ENCODE measurements at regions not wholly inside any gene's neighbourhood (a gene's known extent, or its start where the extent isn't known, plus 50 kb on each side); places are given as distances from the start of the nearest gene placed in this dataset.
A peak's percentile ranks its signal among the peaks of the same experiment; 100 is the strongest.
"Not testable (repeated sequence)": the region's sequence is repeated elsewhere in the genome, so short reads cannot be mapped to it uniquely, and the experiment has no call there.

- not testable (repeated sequence) for DNase-seq (ENCODE audit: low read depth, low spot score); H3K4me3 ChIP-seq (ENCODE audit: low read length)
Measured at GRCh38 chr1:245102149-245102548, 52.6 kb upstream of the KIF26B start.

- DNase-seq (ENCODE audit: low read depth, low spot score) = no peak
- H3K4me3 ChIP-seq (ENCODE audit: low read length) = no peak overlapping the region
Measured at GRCh38 chr1:245099401-245099800, 55.4 kb upstream of the KIF26B start.

GRCh38 chr1:245098924-245099323 is 55.9 kb upstream of the KIF26B start:
- DNase-seq (ENCODE audit: low read depth, low spot score) = no peak
- H3K4me3 ChIP-seq (ENCODE audit: low read length) = no peak overlapping the region

GRCh38 chr1:245096311-245097066 is 58.3 kb upstream of the KIF26B start:
- H3K4me3 ChIP-seq (ENCODE audit: low read length) = no peak overlapping the region
- no peak for DNase-seq (ENCODE audit: low read depth, low spot score)

- H3K4me3 ChIP-seq (ENCODE audit: low read length) = no peak overlapping the region
- no peak for DNase-seq (ENCODE audit: low read depth, low spot score)
Measured at GRCh38 chr1:245095903-245096302, 58.9 kb upstream of the KIF26B start.

GRCh38 chr1:245094954-245095353 is 59.8 kb upstream of the KIF26B start:
- no peak overlapping the region for H3K4me3 ChIP-seq (ENCODE audit: low read length)
- DNase-seq (ENCODE audit: low read depth, low spot score) = no peak

GRCh38 chr1:245094092-245094491 is 60.7 kb upstream of the KIF26B start:
- H3K4me3 ChIP-seq (ENCODE audit: low read length) = no peak overlapping the region
- no peak for DNase-seq (ENCODE audit: low read depth, low spot score)

- DNase-seq (ENCODE audit: low read depth, low spot score) = no peak
Measured at GRCh38 chr1:245092638-245092976, 62.2 kb upstream of the KIF26B start.

GRCh38 chr1:245091818-245092637 is 62.8 kb upstream of the KIF26B start:
- DNase-seq (ENCODE audit: low read depth, low spot score) = no peak
- H3K4me3 ChIP-seq (ENCODE audit: low read length) = no peak overlapping the region

More at GRCh38 chr1:245092638-245092976, 62.2 kb upstream of the KIF26B start:
- no peak overlapping the region for H3K4me3 ChIP-seq (ENCODE audit: low read length)

- no peak overlapping the region for H3K4me3 ChIP-seq (ENCODE audit: low read length)
- no peak for DNase-seq (ENCODE audit: low read depth, low spot score)
Measured at GRCh38 chr1:245091171-245091621, 63.6 kb upstream of the KIF26B start.

- H3K4me3 ChIP-seq (ENCODE audit: low read length) = no peak overlapping the region
- no peak for DNase-seq (ENCODE audit: low read depth, low spot score)
Measured at GRCh38 chr1:245090491-245091090, 64.2 kb upstream of the KIF26B start.

GRCh38 chr1:245087723-245088122 is 67.1 kb upstream of the KIF26B start:
- H3K4me3 ChIP-seq (ENCODE audit: low read length) = no peak overlapping the region
- no peak for DNase-seq (ENCODE audit: low read depth, low spot score)

- no peak for DNase-seq (ENCODE audit: low read depth, low spot score)
- no peak overlapping the region for H3K4me3 ChIP-seq (ENCODE audit: low read length)
Measured at GRCh38 chr1:245086389-245086969, 68.3 kb upstream of the KIF26B start.

GRCh38 chr1:245085508-245086095 is 69.2 kb upstream of the KIF26B start:
- no peak overlapping the region for H3K4me3 ChIP-seq (ENCODE audit: low read length)
- DNase-seq (ENCODE audit: low read depth, low spot score) = no peak

- H3K4me3 ChIP-seq (ENCODE audit: low read length) = no peak overlapping the region
- DNase-seq (ENCODE audit: low read depth, low spot score) = no peak
Measured at GRCh38 chr1:245084551-245084950, 70.2 kb upstream of the KIF26B start.

GRCh38 chr1:245079021-245079609 is 75.7 kb upstream of the KIF26B start:
- H3K4me3 ChIP-seq (ENCODE audit: low read length) = no peak overlapping the region
- peak; percentile 18 for DNase-seq (ENCODE audit: low read depth, low spot score)

GRCh38 chr1:245074898-245075297 is 79.9 kb upstream of the KIF26B start:
- no peak for DNase-seq (ENCODE audit: low read depth, low spot score)
- H3K4me3 ChIP-seq (ENCODE audit: low read length) = no peak overlapping the region

GRCh38 chr1:245074232-245074747 is 80.5 kb upstream of the KIF26B start:
- DNase-seq (ENCODE audit: low read depth, low spot score) = no peak
- no peak overlapping the region for H3K4me3 ChIP-seq (ENCODE audit: low read length)
